GDM1 (cell line): ENCODE measurements at regions not wholly inside any gene's neighbourhood (a gene's known extent, or its start where the extent isn't known, plus 50 kb on each side); places are given as distances from the start of the nearest gene placed in this dataset.
"Not testable (repeated sequence)": the region's sequence is repeated elsewhere in the genome, so short reads cannot be mapped to it uniquely, and the experiment has no call there.

Experiments
- DNase-seq: peaks from one replicate; lab custom pipeline; 2025; lab: John Stamatoyannopoulos, UW

- peak; percentile 66 for DNase-seq
Measured at GRCh38 chr2:145751629-145752028, 1231.7 kb upstream of the ZEB2 start.

- DNase-seq = no peak
Measured at GRCh38 chr2:145751155-145751554, 1231.2 kb upstream of the ZEB2 start.

GRCh38 chr2:145750612-145751011, 1230.7 kb upstream of the ZEB2 start:
- no peak for DNase-seq

GRCh38 chr2:145750144-145750543, 1230.2 kb upstream of the ZEB2 start:
- no peak for DNase-seq

- no peak for DNase-seq
Measured at GRCh38 chr2:145749556-145749955, 1229.6 kb upstream of the ZEB2 start.

GRCh38 chr2:145748927-145749326, 1229.0 kb upstream of the ZEB2 start:
- no peak for DNase-seq

- DNase-seq = no peak
Measured at GRCh38 chr2:145747715-145748114, 1227.8 kb upstream of the ZEB2 start.

GRCh38 chr2:145745387-145745721, 1225.4 kb upstream of the ZEB2 start:
- DNase-seq = not testable (repeated sequence)

GRCh38 chr2:145744541-145745386, 1224.8 kb upstream of the ZEB2 start:
- DNase-seq = no peak

GRCh38 chr2:145743011-145743410, 1223.1 kb upstream of the ZEB2 start:
- DNase-seq = no peak

- no peak for DNase-seq
Measured at GRCh38 chr2:145741636-145742035, 1221.7 kb upstream of the ZEB2 start.

GRCh38 chr2:145741181-145741580, 1221.3 kb upstream of the ZEB2 start:
- DNase-seq = no peak

- DNase-seq = no peak
Measured at GRCh38 chr2:145740302-145740701, 1220.4 kb upstream of the ZEB2 start.

- DNase-seq = no peak
Measured at GRCh38 chr2:145739681-145740080, 1219.8 kb upstream of the ZEB2 start.

- no peak for DNase-seq
Measured at GRCh38 chr2:145736871-145737270, 1217.0 kb upstream of the ZEB2 start.

- DNase-seq = no peak
Measured at GRCh38 chr2:145731467-145731866, 1211.5 kb upstream of the ZEB2 start.

- DNase-seq = no peak
Measured at GRCh38 chr2:145729993-145730770, 1210.3 kb upstream of the ZEB2 start.

- DNase-seq = no peak
Measured at GRCh38 chr2:145729481-145729880, 1209.6 kb upstream of the ZEB2 start.

- DNase-seq = no peak
Measured at GRCh38 chr2:145728511-145728910, 1208.6 kb upstream of the ZEB2 start.

- no peak for DNase-seq
Measured at GRCh38 chr2:145725876-145726275, 1206.0 kb upstream of the ZEB2 start.

GRCh38 chr2:145724311-145724898, 1204.5 kb upstream of the ZEB2 start:
- DNase-seq = no peak

GRCh38 chr2:145723872-145724271, 1204.0 kb upstream of the ZEB2 start:
- no peak for DNase-seq

GRCh38 chr2:145721681-145722080, 1201.8 kb upstream of the ZEB2 start:
- no peak for DNase-seq
